ENCODE measurements at regions not wholly inside any gene's neighbourhood (a gene's known extent, or its start where the extent isn't known, plus 50 kb on each side); places are given as distances from the start of the nearest gene placed in this dataset.

DNA sequence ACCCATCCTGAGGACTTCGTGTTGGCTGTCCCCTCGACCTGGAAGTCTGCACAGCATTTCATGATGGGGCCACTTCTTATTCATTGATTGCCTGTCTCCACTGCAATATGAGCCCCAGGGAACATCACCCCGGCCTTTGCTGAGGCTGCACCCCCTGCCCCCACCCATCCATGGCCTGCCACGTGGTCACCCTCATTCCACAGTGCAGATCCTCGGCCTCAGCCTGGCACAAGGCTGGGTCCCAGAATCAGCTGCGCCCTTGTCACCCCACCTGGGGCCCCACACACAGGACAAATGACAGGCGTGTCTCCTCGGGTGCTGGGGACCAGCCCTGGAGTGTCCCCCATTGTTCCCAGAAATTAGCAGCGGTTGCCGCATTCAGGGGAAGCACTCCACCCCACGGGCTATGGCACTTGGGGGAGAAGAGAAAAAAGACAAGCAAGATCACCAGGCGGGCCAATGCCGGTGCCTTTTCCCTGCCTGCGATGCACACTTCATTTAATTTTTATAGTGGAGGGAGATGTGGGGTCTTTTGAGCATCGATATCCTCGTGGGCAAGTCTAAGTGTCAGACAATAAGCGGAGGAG lies 157.4 kb downstream of the INHBB start:
- Histone ChIP-seq H3K9me3 (ENCODE audit: control insufficient read depth, insufficient read depth, low read depth, low read length) (no peaks in the 10 kb centered on the region), H3K27me3 (ENCODE audit: control insufficient read depth, insufficient read depth, low read length) (peaks cover 6% of the 10 kb centered on the region), H3K27ac (ENCODE audit: insufficient read depth, low read length) (no peak overlapping the region), H4K20me1 (ENCODE audit: control insufficient read depth, extremely low read depth, insufficient read depth, low read length) (no peaks in the 10 kb centered on the region), H3K79me2 (ENCODE audit: control insufficient read depth, insufficient read depth, low read length) (no peaks in the 10 kb centered on the region), H3K36me3 (ENCODE audit: control insufficient read depth, insufficient read depth, low read length) (no peaks in the 10 kb centered on the region), H3K4me3 (replicated peaks in 1 of 4; ENCODE audit: control extremely low read depth in 1 of 4, insufficient read depth in 1 of 4, low read depth in 3 of 4, low read length in 4 of 4) (no peak overlapping the region), H3K4me1 (ENCODE audit: control insufficient read depth, extremely low read depth, insufficient read depth, low read length) (no peaks in the 10 kb centered on the region), H3K4me2 (ENCODE audit: extremely low read depth, insufficient read depth, low read length) (no peak overlapping the region), H3K9ac (ENCODE audit: insufficient read depth, low read length) (no peak overlapping the region), H2AFZ (ENCODE audit: low read length) (no peak overlapping the region)
- TF ChIP-seq CTCF (conservative IDR thresholded peaks at IDR 0.05 in 1 of 2, IDR thresholded peaks at IDR 0.05 in 1 of 2; ENCODE audit: low read depth in 1 of 2, low read length in 2 of 2) (no peak), EZH2 (IDR thresholded peaks at IDR 0.05; ENCODE audit: low read length, missing control alignments) (no peak)
- no peak for DNase-seq (ENCODE audit: low read depth in 2 of 2)

- no peak overlapping the region for H2AFZ ChIP-seq (ENCODE audit: low read length)
- no peak overlapping the region for H3K9ac ChIP-seq (ENCODE audit: insufficient read depth, low read length)
- TF ChIP-seq EZH2 (IDR thresholded peaks at IDR 0.05; ENCODE audit: low read length, missing control alignments) (no peak), CTCF (conservative IDR thresholded peaks at IDR 0.05 in 1 of 2, IDR thresholded peaks at IDR 0.05 in 1 of 2; ENCODE audit: low read depth in 1 of 2, low read length in 2 of 2) (no peak)
- H3K9me3 ChIP-seq (ENCODE audit: control insufficient read depth, insufficient read depth, low read depth, low read length), result no peaks in the 10 kb centered on the region
- H3K27me3 ChIP-seq (ENCODE audit: control insufficient read depth, insufficient read depth, low read length), result peaks cover 6% of the 10 kb centered on the region
- no peaks in the 10 kb centered on the region for H3K79me2 ChIP-seq (ENCODE audit: control insufficient read depth, insufficient read depth, low read length)
- H3K4me3 ChIP-seq (replicated peaks in 1 of 4; ENCODE audit: control extremely low read depth in 1 of 4, insufficient read depth in 1 of 4, low read depth in 3 of 4, low read length in 4 of 4), result no peak overlapping the region
- no peak overlapping the region for H3K27ac ChIP-seq (ENCODE audit: insufficient read depth, low read length)
- no peak overlapping the region for H3K4me2 ChIP-seq (ENCODE audit: extremely low read depth, insufficient read depth, low read length)
- no peaks in the 10 kb centered on the region for H3K4me1 ChIP-seq (ENCODE audit: control insufficient read depth, extremely low read depth, insufficient read depth, low read length)
- DNase-seq (ENCODE audit: low read depth in 2 of 2), result peak in 1 of 2 donors; percentile 61
- no peaks in the 10 kb centered on the region for H3K36me3 ChIP-seq (ENCODE audit: control insufficient read depth, insufficient read depth, low read length)
- no peaks in the 10 kb centered on the region for H4K20me1 ChIP-seq (ENCODE audit: control insufficient read depth, extremely low read depth, insufficient read depth, low read length)
These were observed 158.0 kb downstream of the INHBB start for GRCh38 chr2:120503793-120504571.

- no peak for TF ChIP-seq EZH2 (IDR thresholded peaks at IDR 0.05; ENCODE audit: low read length, missing control alignments)
- no peak for TF ChIP-seq CTCF (conservative IDR thresholded peaks at IDR 0.05 in 1 of 2, IDR thresholded peaks at IDR 0.05 in 1 of 2; ENCODE audit: low read depth in 1 of 2, low read length in 2 of 2)
- H2AFZ ChIP-seq (ENCODE audit: low read length), result no peak overlapping the region
These were observed 159.2 kb downstream of the INHBB start for GRCh38 chr2:120504936-120505705.

More at GRCh38 chr2:120504936-120505705, 159.2 kb downstream of the INHBB start:
- Histone ChIP-seq H3K27ac (ENCODE audit: insufficient read depth, low read length) (no peak overlapping the region), H3K79me2 (ENCODE audit: control insufficient read depth, insufficient read depth, low read length) (no peaks in the 10 kb centered on the region), H3K4me1 (ENCODE audit: control insufficient read depth, extremely low read depth, insufficient read depth, low read length) (no peaks in the 10 kb centered on the region), H3K9me3 (ENCODE audit: control insufficient read depth, insufficient read depth, low read depth, low read length) (no peaks in the 10 kb centered on the region), H3K4me2 (ENCODE audit: extremely low read depth, insufficient read depth, low read length) (no peak overlapping the region), H3K27me3 (ENCODE audit: control insufficient read depth, insufficient read depth, low read length) (peaks cover 6% of the 10 kb centered on the region), H4K20me1 (ENCODE audit: control insufficient read depth, extremely low read depth, insufficient read depth, low read length) (no peaks in the 10 kb centered on the region), H3K36me3 (ENCODE audit: control insufficient read depth, insufficient read depth, low read length) (no peaks in the 10 kb centered on the region), H3K9ac (ENCODE audit: insufficient read depth, low read length) (no peak overlapping the region), H3K4me3 (replicated peaks in 1 of 4; ENCODE audit: control extremely low read depth in 1 of 4, insufficient read depth in 1 of 4, low read depth in 3 of 4, low read length in 4 of 4) (no peak overlapping the region)
- no peak for DNase-seq (ENCODE audit: low read depth in 2 of 2)
